HepG2 (cell line): ENCODE measurements at regions not wholly inside any gene's neighbourhood (a gene's known extent, or its start where the extent isn't known, plus 50 kb on each side); places are given as distances from the start of the nearest gene placed in this dataset.

Experiments
- ATAC-seq: fragments of 200-7000 bp; cut with Tn5 transposase; 3 replicates; pipeline ENCODE4 v1.9.1; 2020; ENCODE audit warnings: mild to moderate bottlenecking, moderate library complexity
- BruUV-seq: library from RNA; stranded (reverse); fragments of 400-500 nt; replicated peaks from 2 replicates; lab custom pipeline; 2021; lab: Mats Ljungman, UMichigan
- CTCF ChIA-PET: fragments of 300-600 bp; formaldehyde crosslinking; extraction: SDS; loops from one replicate; lab custom pipeline; 2021; ENCODE audit warnings: low total read pairs, inconsistent platforms, low intra/inter-chr PET ratio; lab: Yijun Ruan, JAX
- POLR2A ChIA-PET: fragments of 350-600 bp; sonication (Branson Sonifier 250); formaldehyde crosslinking; loops from one replicate; lab custom pipeline; 2020; ENCODE audit warnings: antibody characterized with exemption, inconsistent platforms; lab: Yijun Ruan, JAX
- DNase-seq: peaks from one replicate; pipeline ENCODE4 v3.0.0-alpha.2; 2015; ENCODE audit warnings: low spot score
- FAIRE-seq: peaks from 3 replicates; lab custom pipeline; 2011; peaks lifted over from hg19 to GRCh38; lab: Jason Lieb, UNC
- H2AFZ ChIP-seq: one replicate; pipeline ENCODE4 v1.6.1; 2011; ENCODE audit warnings: low read length, inconsistent platforms
- H3K27ac ChIP-seq: fragments of 300-600 bp; 3 replicates; pipeline ENCODE4 v1.8.0; 2011; ENCODE audit warnings: mixed run types, mild to moderate bottlenecking, mixed read lengths, low read length, inconsistent platforms; ENCODE audit not compliant: insufficient read depth; ENCODE audit errors: extremely low read length
- H3K27me3 ChIP-seq, 2 experiments: fragments of 200-600 bp in 1 of 2; 2 replicates in 1 of 2; 3 replicates in 1 of 2; pipeline versions ENCODE4 v1.6.0 to v1.8.0; 2011; ENCODE audit warnings: low read length in 2 of 2, mild to moderate bottlenecking in 2 of 2, moderate library complexity in 2 of 2, inconsistent platforms in 1 of 2; ENCODE audit not compliant: insufficient read depth in 2 of 2, control insufficient read depth in 1 of 2
- H3K36me3 ChIP-seq, 2 experiments: fragments of 200-600 bp in 1 of 2; replicated peaks in 1 of 2; 2 replicates in 1 of 2; 3 replicates in 1 of 2; pipeline versions ENCODE4 v1.5.1 to v1.8.0; 2011; ENCODE audit warnings: low read length in 2 of 2, inconsistent platforms in 1 of 2; ENCODE audit not compliant: insufficient read depth in 2 of 2, control insufficient read depth in 1 of 2
- H3K4me1 ChIP-seq: 2 replicates; pipeline ENCODE4 v1.5.1; 2012; ENCODE audit warnings: low read length, inconsistent platforms; ENCODE audit not compliant: insufficient read depth
- H3K4me2 ChIP-seq: 2 replicates; pipeline ENCODE4 v1.6.0; 2011; ENCODE audit warnings: low read depth, low read length, inconsistent platforms
- H3K4me3 ChIP-seq, 3 experiments: fragments of 200-600 bp in 1 of 3; sonication (generic), shearing (Covaris generic) in 1 of 3; replicated peaks in 1 of 3; 2 replicates each; pipeline ENCODE4 v1.5.1; 2011 to 2016; ENCODE audit warnings: low read length in 3 of 3, inconsistent platforms in 2 of 3, low read depth in 2 of 3, mild to moderate bottlenecking in 2 of 3, control low read depth in 1 of 3, mixed read lengths in 1 of 3; ENCODE audit not compliant: insufficient read depth in 1 of 3
- H3K79me2 ChIP-seq: one replicate; pipeline ENCODE4 v1.6.1; 2011; ENCODE audit warnings: low read length, inconsistent platforms; ENCODE audit not compliant: insufficient read depth
- H3K9ac ChIP-seq: 2 replicates; pipeline ENCODE4 v1.6.0; 2011; ENCODE audit warnings: mild to moderate bottlenecking, low read depth, low read length, inconsistent platforms; ENCODE audit not compliant: insufficient read depth
- H3K9me3 ChIP-seq: 2 replicates; pipeline ENCODE4 v1.5.1; 2012; ENCODE audit warnings: mild to moderate bottlenecking, low read length
- H4K20me1 ChIP-seq: 2 replicates; pipeline ENCODE4 v1.6.0; 2011; ENCODE audit warnings: inconsistent platforms, mild to moderate bottlenecking, low read length, moderate library complexity; ENCODE audit not compliant: insufficient read depth
- ATF7 ChIP-seq, 2 experiments: fragments of 450-650 bp in 1 of 2; sonication (generic) in 1 of 2; formaldehyde crosslinking in 1 of 2; IDR thresholded peaks; 2 replicates each; pipeline versions ENCODE4 v1.4.0 to v1.6.1; 2016 to 2020; ENCODE audit warnings: antibody characterized with exemption in 1 of 2, mild to moderate bottlenecking in 1 of 2, missing genetic modification reagents in 1 of 2
- CEBPG ChIP-seq: IDR thresholded peaks from 2 replicates; pipeline ENCODE4 v1.6.1; 2016
- CENPT ChIP-seq: sonication (generic); formaldehyde crosslinking; IDR thresholded peaks from 2 replicates; pipeline ENCODE4 v1.8.0; 2022; ENCODE audit warnings: low read depth, mild to moderate bottlenecking, moderate library complexity, missing genetic modification reagents
- CREB1 ChIP-seq, 2 experiments: fragments of 450-650 bp in 1 of 2; IDR thresholded peaks; 2 replicates each; pipeline ENCODE4 v1.6.1; 2016 to 2017; ENCODE audit warnings: control low read depth in 1 of 2, mild to moderate bottlenecking in 1 of 2, missing compliant biosample characterization in 1 of 2, missing genetic modification characterization in 1 of 2
- HOXA3 ChIP-seq: sonication (generic); formaldehyde crosslinking; IDR thresholded peaks from 2 replicates; pipeline ENCODE4 v1.5.0; 2020; ENCODE audit warnings: missing genetic modification reagents
- IRF1 ChIP-seq: sonication (generic); formaldehyde crosslinking; IDR thresholded peaks from 2 replicates; pipeline ENCODE4 v1.4.0; 2020; ENCODE audit warnings: low read depth, mild to moderate bottlenecking, missing genetic modification reagents
- SIX1 ChIP-seq: sonication (generic); formaldehyde crosslinking; IDR thresholded peaks from 2 replicates; pipeline ENCODE4 v1.4.0; 2020; ENCODE audit warnings: missing genetic modification reagents, borderline replicate concordance
- SNRNP70 ChIP-seq: fragments of 200-400 bp; formaldehyde crosslinking; IDR thresholded peaks from 2 replicates; pipeline ENCODE4 v1.6.1; 2017; ENCODE audit warnings: mild to moderate bottlenecking, low read depth, low read length, moderate library complexity
- TRIM24 ChIP-seq: sonication (generic); formaldehyde crosslinking; IDR thresholded peaks from 2 replicates; pipeline ENCODE4 v1.8.0; 2022; ENCODE audit warnings: mild to moderate bottlenecking, missing genetic modification reagents
- ZNF235 ChIP-seq: sonication (generic); formaldehyde crosslinking; IDR thresholded peaks from 2 replicates; pipeline ENCODE4 v1.8.1; 2023; ENCODE audit warnings: mild to moderate bottlenecking, missing genetic modification reagents, borderline replicate concordance
- ZNF253 ChIP-seq: sonication (generic); formaldehyde crosslinking; IDR thresholded peaks from 2 replicates; pipeline ENCODE4 v1.8.0; 2022; ENCODE audit warnings: mild to moderate bottlenecking, missing genetic modification reagents, borderline replicate concordance
- ZNF367 ChIP-seq: sonication (generic); formaldehyde crosslinking; IDR thresholded peaks from 2 replicates; pipeline ENCODE4 v1.4.0; 2020; ENCODE audit warnings: missing genetic modification reagents, borderline replicate concordance
- ZNF431 ChIP-seq: sonication (generic); formaldehyde crosslinking; IDR thresholded peaks from 2 replicates; pipeline ENCODE4 v1.9.0; 2022; ENCODE audit warnings: missing genetic modification reagents, low read depth, mild to moderate bottlenecking, borderline replicate concordance
- ZNF616 ChIP-seq: sonication (generic); formaldehyde crosslinking; IDR thresholded peaks from 2 replicates; pipeline ENCODE4 v1.5.0; 2020; ENCODE audit warnings: low read depth, mild to moderate bottlenecking, missing genetic modification reagents
- WGBS: methylation state at CpG from one replicate; pipeline ENCODE4 v1.1.6; 2017; ENCODE audit warnings: low lambda C conversion rate; 5-methylcytosine and 5-hydroxymethylcytosine counted together
- in situ Hi-C: cut with HindIII; loops from 2 replicates; pipeline ENCODE4 v1.10.0; 2017; ENCODE audit warnings: low pct_unique_long_range_greater_than_20kb; ENCODE audit not compliant: extremely low pct_ligation_motif_present
- intact Hi-C: fragments of 100-400 bp; cut with micrococcal nuclease; formaldehyde crosslinking; loops from one replicate; pipeline ENCODE4 v1.10.0; 2022; ENCODE audit not compliant: unreplicated experiment
- TF ChIP-seq, protein P1 (sequence below): IDR thresholded peaks from 2 replicates; pipeline ENCODE4 v1.6.1; 2018; ENCODE audit warnings: missing genetic modification reagents

GRCh38 chr7:112962815-112963214, 123.8 kb downstream of the GPR85 start:
- H3K4me3 ChIP-seq: no peak overlapping the region
- no peaks in the 10 kb centered on the region for H3K9me3 ChIP-seq
- no peak overlapping the region for H3K4me2 ChIP-seq
- no peaks in the 10 kb centered on the region for H3K4me1 ChIP-seq
- DNase-seq (no peak), FAIRE-seq (no peak), ATAC-seq (no peak)
- no peaks in the 10 kb centered on the region for H3K36me3 ChIP-seq
- 18% methylated on average over 3 of the region's 3 CpGs for WGBS
- in situ Hi-C loops: no loop called here
- H4K20me1 ChIP-seq: no peaks in the 10 kb centered on the region
- H3K9ac ChIP-seq: no peak overlapping the region
- ChIA-PET POLR2A (no interaction called here), CTCF (no interaction called here)
- no peaks in the 10 kb centered on the region for H3K27me3 ChIP-seq
- TF ChIP-seq CENPT (CRISPR knock-in tag) (no peak), ATF7 (IDR thresholded peaks at IDR 0.05) (peak; percentile 22; the same call in 1 of the 2 replicates), ATF7 (CRISPR knock-in tag; IDR thresholded peaks at IDR 0.05) (no peak), ZNF235 (no peak), CREB1 (IDR thresholded peaks at IDR 0.05) (peak; percentile 77), CREB1 (CRISPR knock-in tag; IDR thresholded peaks at IDR 0.05) (no peak)
- no peak overlapping the region for H2AFZ ChIP-seq
- intact Hi-C loops: no loop called here
- no TSS peak for BruUV-seq
- H3K27ac ChIP-seq: no peak overlapping the region
- no peaks in the 10 kb centered on the region for H3K79me2 ChIP-seq

GRCh38 chr7:112959276-112959675, 127.4 kb downstream of the GPR85 start:
- H2AFZ ChIP-seq: no peak overlapping the region
- ATAC-seq: no peak
- H3K9ac ChIP-seq: no peak overlapping the region
- no peaks in the 10 kb centered on the region for H3K9me3 ChIP-seq
- H3K36me3 ChIP-seq: no peaks in the 10 kb centered on the region
- BruUV-seq: no TSS peak
- DNase-seq: no peak
- no peaks in the 10 kb centered on the region for H4K20me1 ChIP-seq
- ChIA-PET POLR2A (no interaction called here), CTCF (no interaction called here)
- no peak for TF ChIP-seq TRIM24
- TF ChIP-seq, protein P1, sequence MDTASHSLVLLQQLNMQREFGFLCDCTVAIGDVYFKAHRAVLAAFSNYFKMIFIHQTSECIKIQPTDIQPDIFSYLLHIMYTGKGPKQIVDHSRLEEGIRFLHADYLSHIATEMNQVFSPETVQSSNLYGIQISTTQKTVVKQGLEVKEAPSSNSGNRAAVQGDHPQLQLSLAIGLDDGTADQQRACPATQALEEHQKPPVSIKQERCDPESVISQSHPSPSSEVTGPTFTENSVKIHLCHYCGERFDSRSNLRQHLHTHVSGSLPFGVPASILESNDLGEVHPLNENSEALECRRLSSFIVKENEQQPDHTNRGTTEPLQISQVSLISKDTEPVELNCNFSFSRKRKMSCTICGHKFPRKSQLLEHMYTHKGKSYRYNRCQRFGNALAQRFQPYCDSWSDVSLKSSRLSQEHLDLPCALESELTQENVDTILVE (CRISPR knock-in tag): no peak
- TF ChIP-seq SIX1 (CRISPR knock-in tag): no peak
- no peak for TF ChIP-seq CEBPG (CRISPR knock-in tag)
- no peak for TF ChIP-seq IRF1 (CRISPR knock-in tag)
- TF ChIP-seq ZNF431: no peak
- TF ChIP-seq SNRNP70: no peak
- TF ChIP-seq ZNF616 (CRISPR knock-in tag): no peak
- no peak for TF ChIP-seq HOXA3 (CRISPR knock-in tag)
- TF ChIP-seq ZNF367: no peak
- TF ChIP-seq ZNF253 (CRISPR knock-in tag): no peak
- no peaks in the 10 kb centered on the region for H3K79me2 ChIP-seq
- no peaks in the 10 kb centered on the region for H3K4me1 ChIP-seq
- no peak overlapping the region for H3K4me2 ChIP-seq
- H3K27ac ChIP-seq: no peak overlapping the region
- no peak for FAIRE-seq
- H3K27me3 ChIP-seq: no peaks in the 10 kb centered on the region
- H3K4me3 ChIP-seq: no peak overlapping the region
- intact Hi-C loops: no loop called here
- in situ Hi-C loops: no loop called here
